IMR-90 (cell line): ENCODE measurements at regions not wholly inside any gene's neighbourhood (a gene's known extent, or its start where the extent isn't known, plus 50 kb on each side); places are given as distances from the start of the nearest gene placed in this dataset.

ENCODE experiments used
- ATAC-seq: fragments of 200-7000 bp; cut with Tn5 transposase; 2 replicates; pipeline ENCODE4 v1.9.1; 2020; ENCODE audit warnings: low read depth, mild to moderate bottlenecking, moderate library complexity
- BruUV-seq: library from RNA; stranded (reverse); fragments of 400-500 nt; replicated peaks from 2 replicates; lab custom pipeline; 2021; lab: Mats Ljungman, UMichigan
- CTCF ChIA-PET: fragments of 300-600 bp; formaldehyde crosslinking; extraction: SDS; loops from one replicate; lab custom pipeline; 2021; ENCODE audit warnings: antibody characterized with exemption; lab: Yijun Ruan, JAX
- POLR2A ChIA-PET: fragments of 300-600 bp; sonication (Branson Sonifier 250); formaldehyde crosslinking; loops from one replicate; lab custom pipeline; 2022; ENCODE audit warnings: antibody characterized with exemption; ENCODE audit not compliant: unreplicated experiment; lab: Charles Lee
- DNase-seq: peaks from one replicate; pipeline ENCODE4 v3.0.0; 2013
- H2AFZ ChIP-seq: replicated peaks from 2 replicates; pipeline ENCODE3; 2013; ENCODE audit warnings: low read length, mild to moderate bottlenecking; ENCODE audit not compliant: poor library complexity
- H2AK5ac ChIP-seq: 2 replicates; pipeline ENCODE4 v1.6.1; 2013; ENCODE audit warnings: low read depth, low read length, inconsistent platforms
- H2AK9ac ChIP-seq: replicated peaks from 2 replicates; pipeline ENCODE3; 2013; ENCODE audit warnings: mild to moderate bottlenecking, low read depth, low read length, moderate library complexity; ENCODE audit not compliant: poor library complexity
- H2BK120ac ChIP-seq: 2 replicates; pipeline ENCODE4 v1.6.1; 2013; ENCODE audit warnings: low read depth, low read length, inconsistent platforms
- H2BK15ac ChIP-seq: 3 replicates; pipeline ENCODE4 v1.6.1; 2013; ENCODE audit warnings: low read depth, low read length, inconsistent platforms
- H2BK20ac ChIP-seq: 2 replicates; pipeline ENCODE4 v1.6.1; 2013; ENCODE audit warnings: low read depth, mild to moderate bottlenecking, inconsistent platforms, low read length, moderate library complexity
- H2BK5ac ChIP-seq: 2 replicates; pipeline ENCODE4 v1.6.1; 2013; ENCODE audit warnings: mild to moderate bottlenecking, low read depth, low read length, inconsistent platforms; ENCODE audit not compliant: poor library complexity, severe bottlenecking
- H3K14ac ChIP-seq: replicated peaks from 2 replicates; pipeline ENCODE4 v1.6.1; 2013; ENCODE audit warnings: low read depth, low read length, inconsistent platforms
- H3K18ac ChIP-seq: 2 replicates; pipeline ENCODE4 v1.6.1; 2013; ENCODE audit warnings: low read depth, low read length, control low read depth
- H3K23ac ChIP-seq: 2 replicates; pipeline ENCODE4 v1.6.1; 2013; ENCODE audit warnings: low read depth, low read length, inconsistent platforms
- H3K27ac ChIP-seq: 2 replicates; pipeline ENCODE4 v1.5.1; 2013; ENCODE audit warnings: mild to moderate bottlenecking, control low read depth, low read length; ENCODE audit not compliant: insufficient read depth
- H3K27me3 ChIP-seq: 2 replicates; pipeline ENCODE4 v1.6.1; 2013; ENCODE audit warnings: low read length; ENCODE audit not compliant: control insufficient read depth, insufficient read depth
- H3K36me3 ChIP-seq: 2 replicates; pipeline ENCODE4 v1.6.1; 2013; ENCODE audit warnings: low read length, mixed read lengths; ENCODE audit not compliant: control insufficient read depth, insufficient read depth
- H3K4ac ChIP-seq: 2 replicates; pipeline ENCODE4 v1.6.1; 2013; ENCODE audit warnings: low read depth, low read length, inconsistent platforms
- H3K4me1 ChIP-seq: 2 replicates; pipeline ENCODE4 v1.6.1; 2013; ENCODE audit warnings: low read length, mixed read lengths; ENCODE audit not compliant: control insufficient read depth, insufficient read depth
- H3K4me2 ChIP-seq: 2 replicates; pipeline ENCODE4 v1.6.1; 2013; ENCODE audit warnings: low read depth, mild to moderate bottlenecking, control low read depth, low read length, moderate library complexity
- H3K4me3 ChIP-seq: 2 replicates; pipeline ENCODE4 v1.5.1; 2013; ENCODE audit warnings: low read depth, mild to moderate bottlenecking, control low read depth, low read length, moderate library complexity; ENCODE audit not compliant: insufficient read depth
- H3K56ac ChIP-seq: 2 replicates; pipeline ENCODE4 v1.6.1; 2013; ENCODE audit warnings: low read length, inconsistent platforms; ENCODE audit not compliant: insufficient read depth; ENCODE audit errors: extremely low read depth
- H3K79me1 ChIP-seq, 2 experiments: 2 replicates each; pipeline ENCODE4 v1.6.1; 2013; ENCODE audit warnings: low read length in 2 of 2, inconsistent platforms in 1 of 2, low read depth in 1 of 2
- H3K9ac ChIP-seq: 2 replicates; pipeline ENCODE4 v1.6.1; 2013; ENCODE audit warnings: low read depth, low read length, control low read depth
- H3K9me1 ChIP-seq: 2 replicates; pipeline ENCODE4 v1.6.1; 2013; ENCODE audit warnings: low read length, inconsistent platforms; ENCODE audit not compliant: insufficient read depth
- H3K9me3 ChIP-seq: 2 replicates; pipeline ENCODE4 v1.6.1; 2013; ENCODE audit warnings: low read length; ENCODE audit not compliant: control insufficient read depth, insufficient read depth
- H4K20me1 ChIP-seq: 2 replicates; pipeline ENCODE4 v1.6.1; 2013; ENCODE audit warnings: low read length, inconsistent platforms; ENCODE audit not compliant: insufficient read depth
- H4K5ac ChIP-seq: 2 replicates; pipeline ENCODE4 v1.6.1; 2013; ENCODE audit warnings: mild to moderate bottlenecking, low read depth, low read length, control low read depth
- H4K8ac ChIP-seq, 2 experiments: 2 replicates each; pipeline ENCODE4 v1.6.1; 2013; ENCODE audit warnings: low read depth in 2 of 2, low read length in 2 of 2, control low read depth in 1 of 2, inconsistent platforms in 1 of 2
- H4K91ac ChIP-seq: 2 replicates; pipeline ENCODE4 v1.6.1; 2013; ENCODE audit warnings: low read depth, low read length, inconsistent platforms; ENCODE audit not compliant: insufficient read depth
- CEBPB ChIP-seq: IDR thresholded peaks from 2 replicates; pipeline ENCODE4 v1.6.1; 2012; ENCODE audit warnings: low read depth, low read length, improper control_type of control experiment
- CHD1 ChIP-seq: IDR thresholded peaks from 2 replicates; pipeline ENCODE4 v1.6.1; 2012; ENCODE audit warnings: low read depth, low read length, improper control_type of control experiment
- FOS ChIP-seq: fragments of 150-350 bp; IDR thresholded peaks from 2 replicates; pipeline ENCODE4 v1.6.1; 2016; ENCODE audit warnings: low read depth, low read length
- MAFK ChIP-seq: IDR thresholded peaks from 2 replicates; pipeline ENCODE4 v1.6.1; 2012; ENCODE audit warnings: low read depth, low read length, improper control_type of control experiment
- MXI1 ChIP-seq: IDR thresholded peaks from 2 replicates; pipeline ENCODE4 v1.6.1; 2012; ENCODE audit warnings: low read depth, mild to moderate bottlenecking, low read length, moderate library complexity, borderline replicate concordance
- NFE2L2 ChIP-seq: fragments of 150-350 bp; IDR thresholded peaks from 2 replicates; pipeline ENCODE4 v1.6.1; 2016; ENCODE audit warnings: low read depth, mild to moderate bottlenecking, low read length
- POLR2A ChIP-seq: IDR thresholded peaks from 2 replicates; pipeline ENCODE4 v1.6.1; 2012; ENCODE audit warnings: mild to moderate bottlenecking, low read depth, low read length
- RAD21 ChIP-seq: IDR thresholded peaks from 2 replicates; pipeline ENCODE4 v1.6.1; 2012; ENCODE audit warnings: low read length, improper control_type of control experiment
- RCOR1 ChIP-seq: IDR thresholded peaks from 2 replicates; pipeline ENCODE4 v1.6.1; 2012; ENCODE audit warnings: mild to moderate bottlenecking, low read length, improper control_type of control experiment; ENCODE audit not compliant: insufficient replicate concordance
- RFX5 ChIP-seq: IDR thresholded peaks from 2 replicates; pipeline ENCODE4 v1.8.0; 2012; ENCODE audit warnings: low read depth, mild to moderate bottlenecking, low read length, moderate library complexity
- SMC3 ChIP-seq: fragments of 150-350 bp; IDR thresholded peaks from 2 replicates; pipeline ENCODE4 v1.6.1; 2016; ENCODE audit warnings: low read depth, mild to moderate bottlenecking, antibody characterized with exemption, low read length, moderate library complexity
- WGBS, 2 experiments: methylation state at CpG; one replicate each; pipeline versions ENCODE4 v1.1.5 to v1.1.7; 2013; ENCODE audit warnings: missing lambda C conversion rate in 2 of 2; ENCODE audit not compliant: insufficient read length in 1 of 2; ENCODE audit errors: extremely low coverage in 2 of 2; 5-methylcytosine and 5-hydroxymethylcytosine counted together
- dilution Hi-C: fragments of 300-500 bp; cut with HindIII; formaldehyde crosslinking; loops from one replicate; pipeline ENCODE4 v1.14.3; 2018; ENCODE audit warnings: low sequenced_read_pairs; ENCODE audit not compliant: unreplicated experiment
- in situ Hi-C: fragments of 300-500 bp; cut with MboI; formaldehyde crosslinking; loops from 3 replicates; pipeline ENCODE4 v1.14.3; 2019; ENCODE audit warnings: low sequenced_read_pairs, inconsistent platforms, mixed read lengths
- intact Hi-C: fragments of 100-400 bp; cut with micrococcal nuclease; formaldehyde crosslinking; loops from 2 replicates; pipeline ENCODE4 v1.10.0; 2022
- TF ChIP-seq, protein P1 (sequence below): conservative IDR thresholded peaks from 2 replicates; pipeline ENCODE4 v1.5.1; 2012; ENCODE audit warnings: mild to moderate bottlenecking, low read depth, low read length, improper control_type of control experiment
- TF ChIP-seq, protein P2 (sequence below): fragments of 150-350 bp; IDR thresholded peaks from 2 replicates; pipeline ENCODE4 v1.6.1; 2017; ENCODE audit warnings: mild to moderate bottlenecking, antibody characterized with exemption, low read length, low read depth

DNA sequence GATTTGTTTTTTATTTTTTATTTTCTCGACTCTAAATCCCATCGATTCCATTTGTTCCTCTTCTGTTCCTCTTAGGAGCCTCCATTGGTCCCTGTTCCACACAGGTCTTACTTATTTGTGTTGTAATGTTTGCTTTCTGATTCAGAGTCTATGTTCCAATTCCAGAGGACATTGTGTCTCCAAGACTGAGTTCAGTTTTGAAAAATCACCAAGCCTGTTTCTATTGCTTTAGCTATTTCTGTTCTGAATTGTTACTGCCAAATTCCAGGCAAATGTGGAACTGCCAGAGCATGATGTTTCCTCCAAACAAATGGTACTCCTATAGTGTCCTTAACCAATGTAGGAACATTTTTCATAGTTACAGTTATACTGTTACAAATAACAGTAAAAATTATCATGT, 270.9 kb upstream of the SPTLC3 start:
- in situ Hi-C loops = no loop called here
- H3K79me1 ChIP-seq = no peaks in the 10 kb centered on the region
- H2AK5ac ChIP-seq = no peak overlapping the region
- CTCF ChIA-PET = no interaction called here
- no peak overlapping the region for H3K18ac ChIP-seq
- H3K23ac ChIP-seq = no peak overlapping the region
- H4K91ac ChIP-seq = no peak overlapping the region
- H3K27me3 ChIP-seq = no peaks in the 10 kb centered on the region
- no peaks in the 10 kb centered on the region for H3K9me1 ChIP-seq
- POLR2A ChIA-PET = no interaction called here
- H3K4me2 ChIP-seq = no peak overlapping the region
- WGBS, 2 experiments = no CpG with 5 or more reads among the region's 2 CpGs
- no peaks in the 10 kb centered on the region for H3K4me1 ChIP-seq
- H4K5ac ChIP-seq = no peak overlapping the region
- no peak overlapping the region for H2BK120ac ChIP-seq
- H4K8ac ChIP-seq = no peak overlapping the region
- H3K9ac ChIP-seq = no peak overlapping the region
- H3K36me3 ChIP-seq = no peaks in the 10 kb centered on the region
- no peak overlapping the region for H3K4ac ChIP-seq
- H2BK20ac ChIP-seq = no peak overlapping the region
- no peak overlapping the region for H2AK9ac ChIP-seq
- dilution Hi-C loops = no loop called here
- DNase-seq = no peak
- H2BK5ac ChIP-seq = no peak overlapping the region
- TF ChIP-seq, protein P1, sequence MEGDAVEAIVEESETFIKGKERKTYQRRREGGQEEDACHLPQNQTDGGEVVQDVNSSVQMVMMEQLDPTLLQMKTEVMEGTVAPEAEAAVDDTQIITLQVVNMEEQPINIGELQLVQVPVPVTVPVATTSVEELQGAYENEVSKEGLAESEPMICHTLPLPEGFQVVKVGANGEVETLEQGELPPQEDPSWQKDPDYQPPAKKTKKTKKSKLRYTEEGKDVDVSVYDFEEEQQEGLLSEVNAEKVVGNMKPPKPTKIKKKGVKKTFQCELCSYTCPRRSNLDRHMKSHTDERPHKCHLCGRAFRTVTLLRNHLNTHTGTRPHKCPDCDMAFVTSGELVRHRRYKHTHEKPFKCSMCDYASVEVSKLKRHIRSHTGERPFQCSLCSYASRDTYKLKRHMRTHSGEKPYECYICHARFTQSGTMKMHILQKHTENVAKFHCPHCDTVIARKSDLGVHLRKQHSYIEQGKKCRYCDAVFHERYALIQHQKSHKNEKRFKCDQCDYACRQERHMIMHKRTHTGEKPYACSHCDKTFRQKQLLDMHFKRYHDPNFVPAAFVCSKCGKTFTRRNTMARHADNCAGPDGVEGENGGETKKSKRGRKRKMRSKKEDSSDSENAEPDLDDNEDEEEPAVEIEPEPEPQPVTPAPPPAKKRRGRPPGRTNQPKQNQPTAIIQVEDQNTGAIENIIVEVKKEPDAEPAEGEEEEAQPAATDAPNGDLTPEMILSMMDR = no peak
- TF ChIP-seq RFX5 (no peak), RAD21 (no peak), RCOR1 (no peak), FOS (no peak), CHD1 (no peak), MXI1 (no peak), CEBPB (no peak), NFE2L2 (no peak), MAFK (no peak), POLR2A (no peak), SMC3 (no peak)
- TF ChIP-seq, protein P2, sequence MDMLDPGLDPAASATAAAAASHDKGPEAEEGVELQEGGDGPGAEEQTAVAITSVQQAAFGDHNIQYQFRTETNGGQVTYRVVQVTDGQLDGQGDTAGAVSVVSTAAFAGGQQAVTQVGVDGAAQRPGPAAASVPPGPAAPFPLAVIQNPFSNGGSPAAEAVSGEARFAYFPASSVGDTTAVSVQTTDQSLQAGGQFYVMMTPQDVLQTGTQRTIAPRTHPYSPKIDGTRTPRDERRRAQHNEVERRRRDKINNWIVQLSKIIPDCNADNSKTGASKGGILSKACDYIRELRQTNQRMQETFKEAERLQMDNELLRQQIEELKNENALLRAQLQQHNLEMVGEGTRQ = no peak
- H3K56ac ChIP-seq = no peak overlapping the region
- ATAC-seq = no peak
- intact Hi-C loops = no loop called here
- H3K4me3 ChIP-seq = no peak overlapping the region
- H3K9me3 ChIP-seq = peaks cover 13% of the 10 kb centered on the region
- BruUV-seq = no TSS peak
- H2AFZ ChIP-seq = no peak overlapping the region
- H3K14ac ChIP-seq = no peak overlapping the region
- no peak overlapping the region for H2BK15ac ChIP-seq
- H3K27ac ChIP-seq = no peak overlapping the region
- H4K20me1 ChIP-seq = no peaks in the 10 kb centered on the region
